ENCODE measurements at regions not wholly inside any gene's neighbourhood (a gene's known extent, or its start where the extent isn't known, plus 50 kb on each side); places are given as distances from the start of the nearest gene placed in this dataset.

GRCh38 chr2:121072784-121073183 is 212.2 kb downstream of the TFCP2L1 start:
- H3K27me3 Mint-ChIP-seq (ENCODE audit: low read depth), result peaks cover 29% of the 10 kb centered on the region
- ChIA-PET CTCF (interaction anchor here (3.2 kb wide), 1 partner anchor 377 kb away, joined by 55 read pairs; no protein-coding TSS in a partner anchor), POLR2A (no interaction called here)
- no peak overlapping the region for H3K27ac Mint-ChIP-seq
- peaks cover 18% of the 10 kb centered on the region for H3K4me1 Mint-ChIP-seq
- H3K36me3 Mint-ChIP-seq, result no peaks in the 10 kb centered on the region
- H3K9me3 Mint-ChIP-seq, result no peaks in the 10 kb centered on the region
- no peak for ATAC-seq
- no peak overlapping the region for H3K4me3 Mint-ChIP-seq
- no peak for DNase-seq (ENCODE audit: low spot score)
- TF ChIP-seq GRHL2 (CRISPR knock-in tag; IDR thresholded peaks at IDR 0.05; ENCODE audit: insufficient replicate concordance, severe bottlenecking), result no peak

GRCh38 chr2:121073320-121074210 is 211.4 kb downstream of the TFCP2L1 start:
- H3K36me3 Mint-ChIP-seq, result no peaks in the 10 kb centered on the region
- H3K9me3 Mint-ChIP-seq, result no peaks in the 10 kb centered on the region
- H3K27me3 Mint-ChIP-seq (ENCODE audit: low read depth), result peaks cover 37% of the 10 kb centered on the region
- ChIA-PET CTCF (interaction anchor here (1.1 to 5.3 kb wide), 6 partner anchors 115 to 520 kb away, joined by 3 to 54 read pairs (median 6); no protein-coding TSS in a partner anchor), POLR2A (interaction anchor here (1.7 to 2.2 kb wide), 2 partner anchors 117 to 337 kb away, joined by 7 to 33 read pairs; partner anchors contain the start of gene GLI2)
- H3K4me3 Mint-ChIP-seq, result no peak overlapping the region
- DNase-seq (ENCODE audit: low spot score) (no peak), ATAC-seq (no peak)
- TF ChIP-seq SOX15 (CRISPR knock-in tag; IDR thresholded peaks at IDR 0.05) (no peak), ZNF138 (CRISPR knock-in tag; conservative IDR thresholded peaks at IDR 0.05) (no peak), SMAD4 (CRISPR knock-in tag; IDR thresholded peaks at IDR 0.05) (no peak), TEAD1 (CRISPR knock-in tag; IDR thresholded peaks at IDR 0.05) (no peak), MAX (CRISPR knock-in tag; IDR thresholded peaks at IDR 0.05) (no peak), FOXP1 (CRISPR knock-in tag; IDR thresholded peaks at IDR 0.05; ENCODE audit: borderline replicate concordance) (no peak), PRDM15 (CRISPR knock-in tag; IDR thresholded peaks at IDR 0.05) (no peak), ZNF416 (CRISPR knock-in tag; IDR thresholded peaks at IDR 0.05) (no peak), ERG (CRISPR knock-in tag; IDR thresholded peaks at IDR 0.05) (no peak), ZNF232 (CRISPR knock-in tag; IDR thresholded peaks at IDR 0.05) (no peak), RELA (CRISPR knock-in tag; IDR thresholded peaks at IDR 0.05; ENCODE audit: borderline replicate concordance) (no peak), CDX4 (CRISPR knock-in tag; IDR thresholded peaks at IDR 0.05; ENCODE audit: borderline replicate concordance) (no peak), KAT7 (CRISPR knock-in tag; IDR thresholded peaks at IDR 0.05; ENCODE audit: borderline replicate concordance) (no peak), USF1 (CRISPR knock-in tag; IDR thresholded peaks at IDR 0.05) (no peak), ZNF423 (CRISPR knock-in tag; IDR thresholded peaks at IDR 0.05) (no peak), PREB (CRISPR knock-in tag; IDR thresholded peaks at IDR 0.05; ENCODE audit: borderline replicate concordance) (no peak)
- H3K4me1 Mint-ChIP-seq, result peaks cover 18% of the 10 kb centered on the region
- H3K27ac Mint-ChIP-seq, result no peak overlapping the region
